Hepatocyte (in vitro differentiated cells): ENCODE measurements at regions not wholly inside any gene's neighbourhood (a gene's known extent, or its start where the extent isn't known, plus 50 kb on each side); places are given as distances from the start of the nearest gene placed in this dataset.

Experiments
- DNase-seq: peaks from one replicate; pipeline ENCODE4 v3.0.0-alpha.2; 2016; ENCODE audit warnings: low spot score
- H2AFZ ChIP-seq: fragments of 200-600 bp; sonication (generic); 2 replicates; pipeline ENCODE4 v1.6.0; 2016; ENCODE audit warnings: antibody characterized with exemption, mild to moderate bottlenecking
- H3K27ac ChIP-seq: fragments of 200-600 bp; sonication (generic); 2 replicates; pipeline ENCODE4 v1.5.1; 2016; ENCODE audit warnings: mild to moderate bottlenecking
- H3K27me3 ChIP-seq: fragments of 200-600 bp; sonication (generic); 2 replicates; pipeline ENCODE4 v1.6.1; 2016
- H3K36me3 ChIP-seq: fragments of 200-600 bp; sonication (generic); replicated peaks from 2 replicates; pipeline ENCODE4 v1.5.1; 2016; ENCODE audit warnings: low read depth; ENCODE audit not compliant: insufficient read depth
- H3K4me1 ChIP-seq: fragments of 200-600 bp; sonication (generic); 2 replicates; pipeline ENCODE4 v1.5.1; 2016; ENCODE audit warnings: mild to moderate bottlenecking, moderate library complexity; ENCODE audit not compliant: insufficient read depth
- H3K4me2 ChIP-seq: fragments of 200-600 bp; sonication (generic); 2 replicates; pipeline ENCODE4 v1.6.0; 2016
- H3K4me3 ChIP-seq: fragments of 200-600 bp; sonication (generic); 2 replicates; pipeline ENCODE4 v1.5.1; 2016; ENCODE audit warnings: mild to moderate bottlenecking
- H3K79me2 ChIP-seq: fragments of 200-600 bp; sonication (generic); 2 replicates; pipeline ENCODE4 v1.6.0; 2017; ENCODE audit warnings: mild to moderate bottlenecking
- H3K9me2 ChIP-seq: fragments of 200-600 bp; sonication (generic); replicated peaks from 2 replicates; pipeline ENCODE4 v1.6.0; 2017; ENCODE audit warnings: mild to moderate bottlenecking; ENCODE audit not compliant: insufficient read depth
- H3K9me3 ChIP-seq: fragments of 200-600 bp; sonication (generic); 2 replicates; pipeline ENCODE4 v1.5.1; 2016; ENCODE audit warnings: low read depth, mild to moderate bottlenecking
- H4K20me1 ChIP-seq: fragments of 200-600 bp; sonication (generic); 2 replicates; pipeline ENCODE4 v1.6.0; 2016; ENCODE audit warnings: mild to moderate bottlenecking; ENCODE audit not compliant: insufficient read depth, poor library complexity, severe bottlenecking
- CTCF ChIP-seq: fragments of 200-600 bp; sonication (generic); IDR thresholded peaks from 2 replicates; pipeline ENCODE4 v1.5.1; 2016; ENCODE audit warnings: antibody characterized with exemption, mild to moderate bottlenecking; ENCODE audit not compliant: poor library complexity
- EZH2 ChIP-seq: fragments of 200-600 bp; sonication (generic); IDR thresholded peaks from 2 replicates; pipeline ENCODE4 v1.6.1; 2016; ENCODE audit warnings: antibody characterized with exemption, mild to moderate bottlenecking, borderline replicate concordance
- EZH2phosphoT487 ChIP-seq: fragments of 200-600 bp; sonication (generic); IDR thresholded peaks from one replicate; pipeline ENCODE4 v1.6.1; 2018; ENCODE audit warnings: antibody characterized with exemption, mild to moderate bottlenecking, low read depth, moderate library complexity; ENCODE audit not compliant: unreplicated experiment, severe bottlenecking
- WGBS: methylation state at CpG from one replicate; pipeline ENCODE4 v1.1.6; 2016; ENCODE audit warnings: low lambda C conversion rate; ENCODE audit errors: missing lambda C conversion rate; 5-methylcytosine and 5-hydroxymethylcytosine counted together

- H3K36me3 ChIP-seq, result no peaks in the 10 kb centered on the region
- DNase-seq, result peak; percentile 47
- H3K4me3 ChIP-seq, result no peak overlapping the region
- H3K9me3 ChIP-seq, result no peaks in the 10 kb centered on the region
- no peaks in the 10 kb centered on the region for H3K9me2 ChIP-seq
- peak overlapping the region; percentile 98 for H3K27ac ChIP-seq
- no peaks in the 10 kb centered on the region for H4K20me1 ChIP-seq
- H3K27me3 ChIP-seq, result no peaks in the 10 kb centered on the region
- no peak overlapping the region for H3K4me2 ChIP-seq
- H3K79me2 ChIP-seq, result no peaks in the 10 kb centered on the region
- no peak overlapping the region for H2AFZ ChIP-seq
- no peak for TF ChIP-seq CTCF
- no peak for TF ChIP-seq EZH2phosphoT487
- TF ChIP-seq EZH2, result no peak
- WGBS, result 89% methylated on average over 3 of the region's 3 CpGs
- peaks cover 46% of the 10 kb centered on the region for H3K4me1 ChIP-seq
Observed at GRCh38 chr2:46850742-46851141, 64.9 kb downstream of the MCFD2 start.

GRCh38 chr2:46849721-46850556 is 65.7 kb downstream of the MCFD2 start:
- Histone ChIP-seq H3K9me3 (no peaks in the 10 kb centered on the region), H3K4me3 (no peak overlapping the region), H3K36me3 (no peaks in the 10 kb centered on the region), H3K27me3 (no peaks in the 10 kb centered on the region), H3K79me2 (no peaks in the 10 kb centered on the region), H3K9me2 (no peaks in the 10 kb centered on the region), H3K4me2 (peak overlapping the region; percentile 34), H2AFZ (no peak overlapping the region), H3K4me1 (peaks cover 52% of the 10 kb centered on the region), H4K20me1 (no peaks in the 10 kb centered on the region), H3K27ac (peak overlapping the region; percentile 98)
- peak; percentile 47 for DNase-seq
- 47% methylated on average over 13 of the region's 13 CpGs for WGBS
- no peak for TF ChIP-seq EZH2phosphoT487
- TF ChIP-seq EZH2, result no peak
- no peak for TF ChIP-seq CTCF

DNA sequence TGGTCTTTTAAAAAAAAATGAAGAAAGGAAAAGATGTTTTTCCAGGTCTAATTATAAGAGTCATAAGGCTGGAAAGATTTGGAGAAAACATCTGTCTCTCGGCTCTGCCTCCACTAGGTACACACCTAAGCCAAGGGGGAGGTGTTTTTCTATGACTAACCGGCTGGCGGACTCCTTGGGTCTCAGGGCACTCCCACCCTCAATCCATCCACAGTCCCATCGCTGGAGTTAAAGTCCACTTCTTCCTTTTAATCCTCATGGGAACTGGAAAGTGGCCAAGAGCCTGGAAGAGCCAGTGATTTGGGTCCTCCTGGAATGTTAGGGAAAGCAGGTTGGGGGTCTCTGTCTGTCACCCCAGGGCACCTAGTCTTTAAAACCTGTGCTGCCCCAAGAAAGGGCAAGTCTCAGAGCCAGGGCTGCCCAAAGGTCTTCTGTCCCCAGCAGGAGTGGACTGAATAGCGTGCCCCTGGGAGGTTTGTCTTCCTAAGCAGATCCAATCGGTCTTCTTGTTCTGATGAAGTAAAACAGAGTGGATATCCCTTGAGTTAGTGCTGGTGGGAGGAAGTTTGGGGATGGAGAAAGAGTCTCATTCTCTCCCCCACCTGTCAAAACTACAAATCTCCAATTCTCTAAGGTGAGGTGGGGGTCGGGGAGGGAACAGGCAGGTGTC is 66.4 kb downstream of the MCFD2 start:
- Histone ChIP-seq H3K27ac (peak overlapping the region; percentile 98), H3K4me3 (no peak overlapping the region), H3K9me3 (no peaks in the 10 kb centered on the region), H3K4me2 (peak overlapping the region; percentile 52), H4K20me1 (no peaks in the 10 kb centered on the region), H3K79me2 (no peaks in the 10 kb centered on the region), H3K4me1 (peaks cover 52% of the 10 kb centered on the region), H3K9me2 (no peaks in the 10 kb centered on the region), H3K27me3 (no peaks in the 10 kb centered on the region), H3K36me3 (no peaks in the 10 kb centered on the region), H2AFZ (no peak overlapping the region)
- DNase-seq, result peak; percentile 58
- WGBS, result 67% methylated on average over 7 of the region's 7 CpGs
- TF ChIP-seq CTCF, result no peak
- TF ChIP-seq EZH2phosphoT487, result no peak
- no peak for TF ChIP-seq EZH2
